Mucosa of rectum (tissue), 2 donors: ENCODE measurements at regions not wholly inside any gene's neighbourhood (a gene's known extent, or its start where the extent isn't known, plus 50 kb on each side); places are given as distances from the start of the nearest gene placed in this dataset.
"Not testable (repeated sequence)": the region's sequence is repeated elsewhere in the genome, so short reads cannot be mapped to it uniquely, and the experiment has no call there.

Source experiments
- H3K27ac ChIP-seq, 2 donors: one replicate each; pipeline ENCODE4 v1.7.0; 2013; ENCODE audit warnings: inconsistent platforms in 2 of 2, low read depth in 2 of 2, low read length in 2 of 2
- H3K27me3 ChIP-seq, 2 donors: one replicate each; pipeline ENCODE4 v1.7.0; 2013; ENCODE audit warnings: low read length in 2 of 2; ENCODE audit not compliant: control insufficient read depth in 2 of 2, insufficient read depth in 2 of 2
- H3K36me3 ChIP-seq, 2 donors: one replicate each; pipeline ENCODE4 v1.7.0; 2013; ENCODE audit warnings: low read length in 2 of 2; ENCODE audit not compliant: control insufficient read depth in 2 of 2, insufficient read depth in 2 of 2
- H3K4me1 ChIP-seq, 2 donors: one replicate each; pipeline ENCODE4 v1.7.0; 2013; ENCODE audit warnings: low read length in 2 of 2, mild to moderate bottlenecking in 1 of 2; ENCODE audit not compliant: control insufficient read depth in 2 of 2, insufficient read depth in 2 of 2
- H3K4me3 ChIP-seq, 2 donors: one replicate each; pipeline ENCODE4 v1.7.0; 2013; ENCODE audit warnings: low read length in 2 of 2
- H3K9ac ChIP-seq, 2 donors: one replicate each; pipeline ENCODE4 v1.7.0; 2013; ENCODE audit warnings: low read length in 2 of 2, low read depth in 1 of 2, mild to moderate bottlenecking in 1 of 2
- H3K9me3 ChIP-seq, 2 donors: one replicate each; pipeline ENCODE4 v1.7.0; 2013; ENCODE audit warnings: low read length in 2 of 2; ENCODE audit not compliant: control insufficient read depth in 2 of 2
- donor health status: healthy.
- donor health status: Normal muscosa, but diverticular disease.

- H3K27ac ChIP-seq = no peak overlapping the region
- H3K27me3 ChIP-seq = no peaks in the 10 kb centered on the region
- H3K36me3 ChIP-seq = no peaks in the 10 kb centered on the region
- peaks cover 0 to 2% of the 10 kb centered on the region in 2 donors for H3K4me1 ChIP-seq
- H3K4me3 ChIP-seq = no peak overlapping the region
- H3K9ac ChIP-seq = no peak overlapping the region
- no peaks in the 10 kb centered on the region for H3K9me3 ChIP-seq
Observed at GRCh38 chr10:120183546-120183945, 273.5 kb upstream of the PLPP4 start.

DNA sequence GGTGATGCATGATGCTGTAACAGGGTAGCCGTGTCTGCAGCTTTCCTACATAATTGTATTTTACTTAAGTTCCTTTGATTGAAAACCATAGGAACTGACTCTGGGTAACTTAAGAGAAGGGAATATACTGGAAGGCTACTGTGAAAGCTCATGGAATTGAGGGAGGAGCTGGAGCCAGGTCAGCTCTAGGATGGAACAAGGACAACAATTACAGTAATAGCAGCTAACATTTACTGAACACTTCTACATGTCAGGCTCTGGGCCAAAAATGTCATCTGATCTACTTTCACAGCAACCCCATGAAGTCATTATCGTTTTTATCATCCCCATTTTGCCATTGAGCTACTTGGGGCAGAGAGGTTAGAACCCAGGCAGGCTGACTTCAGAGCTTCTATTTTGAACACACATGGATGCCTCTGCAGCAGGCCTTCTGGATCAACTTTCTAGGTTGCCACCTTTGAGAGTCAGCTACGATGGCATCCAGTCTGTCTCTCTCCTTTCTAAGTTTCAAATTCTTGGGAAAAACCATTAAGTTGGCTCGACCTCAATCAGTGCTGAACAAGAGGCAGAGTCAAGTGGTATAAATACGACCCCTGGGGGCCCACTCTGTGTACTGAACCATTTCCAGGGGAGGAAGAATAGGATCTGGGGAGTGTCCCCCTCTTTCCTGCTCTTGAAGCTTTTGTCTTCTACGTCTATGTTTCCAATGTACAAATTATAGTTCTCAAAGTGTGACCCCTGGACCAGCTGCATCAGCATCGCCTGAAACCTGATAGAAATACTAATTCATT, 272.3 kb upstream of the PLPP4 start:
- H3K4me1 ChIP-seq = peaks cover 0 to 2% of the 10 kb centered on the region in 2 donors
- no peak overlapping the region for H3K27ac ChIP-seq
- no peaks in the 10 kb centered on the region for H3K27me3 ChIP-seq
- no peak overlapping the region for H3K9ac ChIP-seq
- H3K36me3 ChIP-seq = no peaks in the 10 kb centered on the region
- H3K9me3 ChIP-seq = no peaks in the 10 kb centered on the region
- H3K4me3 ChIP-seq = no peak overlapping the region

- no peaks in the 10 kb centered on the region for H3K9me3 ChIP-seq
- H3K27me3 ChIP-seq = no peaks in the 10 kb centered on the region
- H3K36me3 ChIP-seq = no peaks in the 10 kb centered on the region
- peaks cover 0 to 2% of the 10 kb centered on the region in 2 donors for H3K4me1 ChIP-seq
- H3K27ac ChIP-seq = no peak overlapping the region
- no peak overlapping the region for H3K9ac ChIP-seq
- no peak overlapping the region for H3K4me3 ChIP-seq
Observed at GRCh38 chr10:120186506-120186905, 270.5 kb upstream of the PLPP4 start.

- H3K9ac ChIP-seq, H3K9me3 ChIP-seq, H3K4me1 ChIP-seq, H3K27ac ChIP-seq, H3K27me3 ChIP-seq, H3K4me3 ChIP-seq, H3K36me3 ChIP-seq: not testable (repeated sequence)
Observed at GRCh38 chr10:120187168-120187567, 269.9 kb upstream of the PLPP4 start.

GRCh38 chr10:120188950-120189349, 268.1 kb upstream of the PLPP4 start:
- H3K4me3 ChIP-seq = no peak overlapping the region
- H3K36me3 ChIP-seq = no peaks in the 10 kb centered on the region
- no peak overlapping the region for H3K9ac ChIP-seq
- no peak overlapping the region for H3K27ac ChIP-seq
- H3K9me3 ChIP-seq = no peaks in the 10 kb centered on the region
- H3K27me3 ChIP-seq = no peaks in the 10 kb centered on the region
- H3K4me1 ChIP-seq = no peaks in the 10 kb centered on the region

DNA sequence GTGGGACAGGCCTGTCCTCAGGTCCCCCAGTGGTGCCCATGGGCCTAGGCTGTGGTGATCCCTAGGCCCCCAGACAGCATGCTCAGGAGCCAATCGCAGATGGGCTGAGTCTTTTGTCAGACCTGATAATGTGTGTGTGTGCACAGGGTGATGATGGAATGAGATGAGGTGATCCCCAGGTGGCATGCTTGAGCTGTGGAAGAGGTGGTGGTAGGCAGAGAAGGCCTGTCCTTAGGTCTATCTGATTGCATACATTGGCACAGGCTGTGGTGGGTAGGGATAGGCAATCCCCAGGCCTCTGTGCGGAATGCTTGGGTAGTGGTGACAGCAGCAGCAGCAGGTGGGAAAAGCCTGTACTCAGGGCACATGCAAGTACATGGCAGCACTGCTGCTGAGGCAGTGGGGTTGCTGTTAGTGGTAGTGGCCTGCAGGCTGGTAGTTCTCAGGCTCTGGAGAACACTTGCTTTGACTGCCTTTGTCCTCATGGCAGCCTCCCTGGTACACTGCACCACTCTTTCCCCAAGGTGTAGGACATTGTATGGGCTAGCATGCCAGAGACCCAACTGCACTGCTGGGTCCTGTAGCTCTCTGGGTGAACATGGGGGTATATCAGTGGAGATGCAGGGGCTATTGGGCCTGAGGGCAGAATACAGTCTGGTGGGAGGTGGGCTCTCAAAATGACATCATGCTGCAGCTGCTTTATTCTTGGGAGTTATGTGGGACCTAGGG, 260.9 kb upstream of the PLPP4 start:
- no peaks in the 10 kb centered on the region for H3K36me3 ChIP-seq

GRCh38 chr10:120204877-120205276, 252.2 kb upstream of the PLPP4 start:
- H3K36me3 ChIP-seq = no peaks in the 10 kb centered on the region
- peaks cover 3 to 7% of the 10 kb centered on the region in 2 donors for H3K4me1 ChIP-seq
- no peaks in the 10 kb centered on the region for H3K9me3 ChIP-seq
- no peak overlapping the region for H3K4me3 ChIP-seq
- no peaks in the 10 kb centered on the region for H3K27me3 ChIP-seq
- H3K27ac ChIP-seq = no peak overlapping the region
- no peak overlapping the region for H3K9ac ChIP-seq

More for the DNA sequence above, 260.9 kb upstream of the PLPP4 start:
- Histone ChIP-seq H3K4me3 (no peak overlapping the region), H3K9me3 (no peaks in the 10 kb centered on the region), H3K9ac (no peak overlapping the region), H3K4me1 (no peaks in the 10 kb centered on the region), H3K27ac (no peak overlapping the region), H3K27me3 (no peaks in the 10 kb centered on the region)

GRCh38 chr10:120205368-120206018, 251.5 kb upstream of the PLPP4 start:
- no peaks in the 10 kb centered on the region for H3K27me3 ChIP-seq
- no peak overlapping the region for H3K9ac ChIP-seq
- H3K27ac ChIP-seq = no peak overlapping the region
- H3K4me3 ChIP-seq = no peak overlapping the region
- no peaks in the 10 kb centered on the region for H3K9me3 ChIP-seq
- peaks cover 3 to 7% of the 10 kb centered on the region in 2 donors for H3K4me1 ChIP-seq
- H3K36me3 ChIP-seq = no peaks in the 10 kb centered on the region

DNA sequence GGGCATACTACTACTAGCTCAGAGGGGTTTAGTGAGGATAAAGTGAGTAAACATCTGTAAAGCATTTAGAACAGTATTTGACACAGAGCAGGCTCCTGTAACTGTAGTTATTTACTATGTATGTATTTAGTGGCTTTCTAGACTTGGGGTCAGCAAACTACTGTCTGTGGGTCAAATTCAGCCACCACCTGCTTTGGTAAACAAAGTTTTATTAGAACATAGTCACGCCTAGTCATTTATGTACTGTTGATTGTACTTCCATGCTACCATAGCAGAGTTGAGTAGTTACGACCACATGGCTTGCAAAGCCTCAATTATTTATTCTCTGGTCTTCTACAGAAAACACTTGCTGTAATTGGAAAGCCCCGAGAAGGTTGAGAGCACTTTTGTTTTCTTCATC, 248.5 kb upstream of the PLPP4 start:
- no peaks in the 10 kb centered on the region for H3K9me3 ChIP-seq
- H3K27me3 ChIP-seq = no peaks in the 10 kb centered on the region
- no peak overlapping the region for H3K27ac ChIP-seq
- peaks cover 3 to 7% of the 10 kb centered on the region in 2 donors for H3K4me1 ChIP-seq
- no peak overlapping the region for H3K9ac ChIP-seq
- H3K4me3 ChIP-seq = no peak overlapping the region
- no peaks in the 10 kb centered on the region for H3K36me3 ChIP-seq

DNA sequence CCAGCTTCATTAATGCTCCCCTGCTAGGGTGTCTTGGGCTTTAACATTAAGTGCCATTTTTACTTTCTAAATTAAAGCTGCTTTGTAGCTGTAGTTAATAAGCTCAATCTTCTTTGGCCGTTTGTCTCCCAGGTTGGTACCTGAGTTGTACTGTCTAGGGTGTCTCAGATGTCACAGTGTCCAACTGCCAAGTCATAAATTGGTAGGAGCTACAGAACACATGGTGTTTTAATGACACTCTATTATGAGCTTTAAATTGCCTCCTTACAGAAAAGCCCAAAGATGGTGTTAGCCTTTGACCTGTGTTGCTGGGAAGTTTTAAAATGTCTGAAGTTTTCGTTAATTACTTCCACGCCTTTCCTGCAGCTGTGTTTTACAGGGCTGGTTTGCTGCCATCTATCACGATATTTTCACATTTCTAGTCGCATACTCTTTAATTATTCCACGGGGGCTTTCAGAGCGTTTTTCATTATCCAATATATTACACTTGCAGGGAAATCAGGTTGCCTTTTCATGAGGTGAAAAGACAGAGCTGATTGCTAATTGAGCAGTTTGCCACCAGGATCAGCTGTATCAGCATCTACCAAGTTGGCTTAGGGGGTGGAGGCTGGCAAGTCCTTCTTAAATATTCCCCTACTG, 247.8 kb upstream of the PLPP4 start:
- Histone ChIP-seq H3K27ac (no peak overlapping the region), H3K27me3 (no peaks in the 10 kb centered on the region), H3K9ac (no peak overlapping the region), H3K4me1 (peaks cover 3 to 7% of the 10 kb centered on the region in 2 donors), H3K9me3 (no peaks in the 10 kb centered on the region), H3K4me3 (no peak overlapping the region), H3K36me3 (no peaks in the 10 kb centered on the region)
